CD4-positive, alpha-beta memory T cell (primary cell): ENCODE measurements at regions not wholly inside any gene's neighbourhood (a gene's known extent, or its start where the extent isn't known, plus 50 kb on each side); places are given as distances from the start of the nearest gene placed in this dataset.

ENCODE experiments used
- CTCF ChIA-PET: fragments of 350-600 bp; sonication (Branson Sonifier 250); formaldehyde crosslinking; loops from one replicate; lab custom pipeline; 2021; ENCODE audit warnings: inconsistent platforms; ENCODE audit not compliant: partially characterized antibody; lab: Charles Lee
- POLR2A ChIA-PET: fragments of 350-600 bp; sonication (Branson Sonifier 250); formaldehyde crosslinking; loops from one replicate; lab custom pipeline; 2021; ENCODE audit not compliant: partially characterized antibody; lab: Charles Lee
- DNase-seq, 5 donors: peaks; one replicate each; pipeline versions ENCODE4 v3.0.0 to v3.0.0-alpha.2; 2020 to 2022; ENCODE audit warnings: mixed read lengths in 1 of 5
- H3K27ac ChIP-seq: one replicate; pipeline ENCODE4 v1.7.0; 2013; ENCODE audit warnings: low read depth, low read length
- H3K27me3 ChIP-seq: 2 replicates; pipeline ENCODE4 v1.7.0; 2013; ENCODE audit warnings: mild to moderate bottlenecking, low read length, moderate library complexity; ENCODE audit not compliant: insufficient read depth
- H3K36me3 ChIP-seq: 2 replicates; pipeline ENCODE4 v1.7.0; 2013; ENCODE audit warnings: mild to moderate bottlenecking, low read length, moderate library complexity; ENCODE audit not compliant: insufficient read depth
- H3K4me1 ChIP-seq: 2 replicates; pipeline ENCODE4 v1.7.0; 2013; ENCODE audit warnings: mild to moderate bottlenecking, low read length, moderate library complexity; ENCODE audit not compliant: insufficient read depth
- H3K4me3 ChIP-seq, 2 donors: one replicate each; pipeline ENCODE4 v1.7.0; 2013; ENCODE audit warnings: low read length in 2 of 2, mild to moderate bottlenecking in 1 of 2
- H3K9me3 ChIP-seq, 2 donors: one replicate each; pipeline ENCODE4 v1.7.0; 2013; ENCODE audit warnings: low read length in 2 of 2, control low read depth in 1 of 2; ENCODE audit not compliant: control insufficient read depth in 1 of 2
- H3K27ac Mint-ChIP-seq, 7 donors: one replicate each; pipeline ENCODE4 v1.8.0; 2020 to 2021; ENCODE audit warnings: mixed read lengths in 7 of 7, mild to moderate bottlenecking in 6 of 7, inconsistent platforms in 3 of 7, moderate library complexity in 3 of 7
- H3K27me3 Mint-ChIP-seq, 2 donors: one replicate each; pipeline ENCODE4 v1.8.0; 2020 to 2021; ENCODE audit warnings: mixed read lengths in 2 of 2
- H3K36me3 Mint-ChIP-seq, 2 donors: one replicate each; pipeline ENCODE4 v1.8.0; 2020 to 2021; ENCODE audit warnings: mixed read lengths in 2 of 2, inconsistent platforms in 1 of 2, mild to moderate bottlenecking in 1 of 2
- H3K4me1 Mint-ChIP-seq, 4 donors: one replicate each; pipeline ENCODE4 v1.8.0; 2020 to 2021; ENCODE audit warnings: mixed read lengths in 4 of 4, mild to moderate bottlenecking in 1 of 4
- H3K4me3 Mint-ChIP-seq, 8 donors: one replicate each; pipeline ENCODE4 v1.8.0; 2020 to 2021; ENCODE audit warnings: mixed read lengths in 8 of 8, mild to moderate bottlenecking in 7 of 8, moderate library complexity in 6 of 8, inconsistent platforms in 3 of 8
- H3K9me3 Mint-ChIP-seq, 8 donors: one replicate each; pipeline ENCODE4 v1.8.0; 2020 to 2021; ENCODE audit warnings: mixed read lengths in 8 of 8, mild to moderate bottlenecking in 5 of 8, inconsistent platforms in 3 of 8, moderate library complexity in 1 of 8
- intact Hi-C: fragments of 100-400 bp; cut with micrococcal nuclease; formaldehyde crosslinking; loops from one replicate; pipeline ENCODE4 v1.15.1; 2023

GRCh38 chr12:65598688-65599087 lies 225.6 kb upstream of the HMGA2 start:
- H3K4me3 Mint-ChIP-seq: no peak overlapping the region
- Histone ChIP-seq H3K4me3 (no peak overlapping the region), H3K36me3 (no peaks in the 10 kb centered on the region), H3K27ac (no peak overlapping the region), H3K4me1 (no peaks in the 10 kb centered on the region), H3K9me3 (no peaks in the 10 kb centered on the region), H3K27me3 (no peaks in the 10 kb centered on the region)
- H3K27ac Mint-ChIP-seq: no peak overlapping the region
- ChIA-PET POLR2A (no interaction called here), CTCF (no interaction called here)
- peaks cover 0 to 3% of the 10 kb centered on the region in 2 donors for H3K27me3 Mint-ChIP-seq
- DNase-seq: no peak
- no peaks in the 10 kb centered on the region for H3K36me3 Mint-ChIP-seq
- H3K4me1 Mint-ChIP-seq: peaks cover 0 to 1% (median 0%) of the 10 kb centered on the region in 4 donors
- intact Hi-C loops: no loop called here
- peaks cover 0 to 5% (median 0%) of the 10 kb centered on the region in 8 donors for H3K9me3 Mint-ChIP-seq

GRCh38 chr12:65602253-65602609 lies 222.1 kb upstream of the HMGA2 start:
- intact Hi-C loops: no loop called here
- H3K27ac ChIP-seq: no peak overlapping the region
- Mint-ChIP-seq H3K27ac (no peak overlapping the region), H3K36me3 (no peaks in the 10 kb centered on the region), H3K4me3 (no peak overlapping the region), H3K4me1 (peaks cover 0 to 1% (median 0%) of the 10 kb centered on the region in 4 donors), H3K27me3 (peaks cover 0 to 1% of the 10 kb centered on the region in 2 donors), H3K9me3 (peaks cover 0 to 1% (median 0%) of the 10 kb centered on the region in 8 donors)
- H3K4me1 ChIP-seq: no peaks in the 10 kb centered on the region
- no peaks in the 10 kb centered on the region for H3K36me3 ChIP-seq
- DNase-seq: no peak
- ChIA-PET CTCF (interaction anchor here (1.2 kb wide), 1 partner anchor 13 kb away, joined by 3 read pairs; no protein-coding TSS in a partner anchor), POLR2A (no interaction called here)
- no peaks in the 10 kb centered on the region for H3K27me3 ChIP-seq
- H3K9me3 ChIP-seq: no peaks in the 10 kb centered on the region
- H3K4me3 ChIP-seq: no peak overlapping the region

GRCh38 chr12:65602610-65603295 lies 221.5 kb upstream of the HMGA2 start:
- Histone ChIP-seq H3K4me3 (no peak overlapping the region), H3K27ac (no peak overlapping the region), H3K4me1 (no peaks in the 10 kb centered on the region), H3K36me3 (no peaks in the 10 kb centered on the region), H3K9me3 (no peaks in the 10 kb centered on the region), H3K27me3 (no peaks in the 10 kb centered on the region)
- no peak overlapping the region for H3K27ac Mint-ChIP-seq
- H3K36me3 Mint-ChIP-seq: no peaks in the 10 kb centered on the region
- H3K9me3 Mint-ChIP-seq: peaks cover 0 to 3% (median 0%) of the 10 kb centered on the region in 8 donors
- H3K4me1 Mint-ChIP-seq: peaks cover 0 to 1% (median 0%) of the 10 kb centered on the region in 4 donors
- H3K27me3 Mint-ChIP-seq: peaks cover 0 to 1% of the 10 kb centered on the region in 2 donors
- no peak overlapping the region for H3K4me3 Mint-ChIP-seq
- ChIA-PET CTCF (interaction anchor here (1.2 kb wide), 1 partner anchor 14 kb away, joined by 3 read pairs; no protein-coding TSS in a partner anchor), POLR2A (no interaction called here)
- no peak for DNase-seq
- intact Hi-C loops: no loop called here

GRCh38 chr12:65603438-65604351 lies 220.6 kb upstream of the HMGA2 start:
- no peaks in the 10 kb centered on the region for H3K4me1 ChIP-seq
- H3K36me3 ChIP-seq: no peaks in the 10 kb centered on the region
- ChIA-PET POLR2A (no interaction called here), CTCF (no interaction called here)
- H3K27me3 ChIP-seq: no peaks in the 10 kb centered on the region
- DNase-seq: no peak
- Mint-ChIP-seq H3K27me3 (peaks cover 0 to 1% of the 10 kb centered on the region in 2 donors), H3K4me3 (no peak overlapping the region), H3K4me1 (peaks cover 0 to 1% (median 0%) of the 10 kb centered on the region in 4 donors), H3K36me3 (no peaks in the 10 kb centered on the region), H3K27ac (no peak overlapping the region), H3K9me3 (peaks cover 0 to 3% (median 0%) of the 10 kb centered on the region in 8 donors)
- intact Hi-C loops: no loop called here
- no peaks in the 10 kb centered on the region for H3K9me3 ChIP-seq
- H3K27ac ChIP-seq: no peak overlapping the region
- H3K4me3 ChIP-seq: no peak overlapping the region

- ChIA-PET CTCF (no interaction called here), POLR2A (no interaction called here)
- H3K4me1 Mint-ChIP-seq: peaks cover 0 to 1% (median 0%) of the 10 kb centered on the region in 4 donors
Measured at GRCh38 chr12:65605019-65605418, 219.3 kb upstream of the HMGA2 start.

GRCh38 chr12:65606008-65606766 lies 218.1 kb upstream of the HMGA2 start:
- Histone ChIP-seq H3K9me3 (no peaks in the 10 kb centered on the region), H3K27me3 (no peaks in the 10 kb centered on the region), H3K4me1 (no peaks in the 10 kb centered on the region), H3K36me3 (no peaks in the 10 kb centered on the region), H3K4me3 (no peak overlapping the region), H3K27ac (no peak overlapping the region)
- H3K36me3 Mint-ChIP-seq: no peaks in the 10 kb centered on the region
- no peak for DNase-seq
- H3K27me3 Mint-ChIP-seq: peaks cover 0 to 1% of the 10 kb centered on the region in 2 donors
- H3K4me3 Mint-ChIP-seq: no peak overlapping the region
- intact Hi-C loops: no loop called here
- ChIA-PET CTCF (no interaction called here), POLR2A (no interaction called here)
- no peak overlapping the region for H3K27ac Mint-ChIP-seq
- peaks cover 0 to 1% (median 0%) of the 10 kb centered on the region in 4 donors for H3K4me1 Mint-ChIP-seq
- peaks cover 0 to 3% (median 0%) of the 10 kb centered on the region in 8 donors for H3K9me3 Mint-ChIP-seq

More at GRCh38 chr12:65605019-65605418, 219.3 kb upstream of the HMGA2 start:
- Histone ChIP-seq H3K27ac (no peak overlapping the region), H3K27me3 (no peaks in the 10 kb centered on the region), H3K9me3 (no peaks in the 10 kb centered on the region), H3K36me3 (no peaks in the 10 kb centered on the region), H3K4me3 (no peak overlapping the region), H3K4me1 (no peaks in the 10 kb centered on the region)
- intact Hi-C loops: no loop called here
- Mint-ChIP-seq H3K4me3 (no peak overlapping the region), H3K36me3 (no peaks in the 10 kb centered on the region), H3K9me3 (peaks cover 0 to 3% (median 0%) of the 10 kb centered on the region in 8 donors), H3K27ac (no peak overlapping the region), H3K27me3 (peaks cover 0 to 1% of the 10 kb centered on the region in 2 donors)
- DNase-seq: no peak
